Loucy (cell line): ENCODE measurements at regions not wholly inside any gene's neighbourhood (a gene's known extent, or its start where the extent isn't known, plus 50 kb on each side); places are given as distances from the start of the nearest gene placed in this dataset.

Source experiments
- H2AFZ ChIP-seq: fragments of 200-600 bp; sonication (generic); 2 replicates; pipeline ENCODE4 v1.6.0; 2016; ENCODE audit warnings: antibody characterized with exemption, mild to moderate bottlenecking, low read length, moderate library complexity
- H3F3A ChIP-seq: fragments of 200-600 bp; 2 replicates; pipeline ENCODE4 v1.6.0; 2016; ENCODE audit warnings: antibody characterized with exemption, low read depth, mild to moderate bottlenecking
- H3K27me3 ChIP-seq: fragments of 200-600 bp; sonication (generic); 2 replicates; pipeline ENCODE4 v1.6.1; 2014; ENCODE audit warnings: low read length, mild to moderate bottlenecking; ENCODE audit not compliant: insufficient read depth, poor library complexity, severe bottlenecking
- H3K36me3 ChIP-seq: fragments of 200-600 bp; sonication (generic); 2 replicates; pipeline ENCODE4 v1.6.1; 2016; ENCODE audit warnings: low read length; ENCODE audit not compliant: insufficient read depth
- H3K4me1 ChIP-seq: fragments of 200-600 bp; sonication (generic); 2 replicates; pipeline ENCODE4 v1.5.1; 2014; ENCODE audit warnings: low read length, mild to moderate bottlenecking; ENCODE audit not compliant: insufficient read depth, poor library complexity, severe bottlenecking
- H3K4me2 ChIP-seq: fragments of 200-600 bp; sonication (generic); 2 replicates; pipeline ENCODE4 v1.6.0; 2014; ENCODE audit warnings: antibody characterized with exemption, low read length, low read depth, mild to moderate bottlenecking; ENCODE audit not compliant: poor library complexity, severe bottlenecking
- H3K4me3 ChIP-seq: fragments of 200-600 bp; sonication (generic); 2 replicates; pipeline ENCODE4 v1.5.1; 2014; ENCODE audit warnings: low read length, mild to moderate bottlenecking, mixed read lengths; ENCODE audit not compliant: poor library complexity, severe bottlenecking
- H3K79me2 ChIP-seq: fragments of 200-600 bp; sonication (generic); 2 replicates; pipeline ENCODE4 v1.6.1; 2014; ENCODE audit warnings: low read length; ENCODE audit not compliant: insufficient read depth
- H3K9ac ChIP-seq: fragments of 200-600 bp; sonication (generic); 2 replicates; pipeline ENCODE4 v1.6.0; 2014; ENCODE audit warnings: mild to moderate bottlenecking, low read depth, low read length, moderate library complexity; ENCODE audit not compliant: poor library complexity, severe bottlenecking
- H3K9me2 ChIP-seq: fragments of 200-600 bp; sonication (generic); replicated peaks from 2 replicates; pipeline ENCODE4 v1.6.1; 2016; ENCODE audit warnings: low read depth, low read length, mixed read lengths
- H3K9me3 ChIP-seq: fragments of 200-600 bp; sonication (generic); 2 replicates; pipeline ENCODE4 v1.6.1; 2014; ENCODE audit warnings: mild to moderate bottlenecking, antibody characterized with exemption, low read length, low read depth; ENCODE audit not compliant: insufficient read depth
- H4K20me1 ChIP-seq: fragments of 200-600 bp; sonication (generic); 2 replicates; pipeline ENCODE4 v1.6.0; 2014; ENCODE audit warnings: antibody characterized with exemption, low read length, mild to moderate bottlenecking; ENCODE audit not compliant: insufficient read depth, poor library complexity, severe bottlenecking
- CTCF ChIP-seq: fragments of 200-600 bp; sonication (generic); conservative IDR thresholded peaks from 2 replicates; pipeline ENCODE4 v1.5.1; 2014; ENCODE audit warnings: mild to moderate bottlenecking, antibody characterized with exemption, low read length
- EZH2phosphoT487 ChIP-seq: fragments of 200-600 bp; IDR thresholded peaks from 2 replicates; pipeline ENCODE4 v1.6.1; 2018; ENCODE audit warnings: antibody characterized with exemption, mild to moderate bottlenecking, moderate library complexity, borderline replicate concordance

- H3K9me3 ChIP-seq = no peaks in the 10 kb centered on the region
- H4K20me1 ChIP-seq = no peaks in the 10 kb centered on the region
- no peak overlapping the region for H2AFZ ChIP-seq
- H3K4me1 ChIP-seq = no peaks in the 10 kb centered on the region
- no peak overlapping the region for H3K4me3 ChIP-seq
- H3K9me2 ChIP-seq = no peaks in the 10 kb centered on the region
- no peak overlapping the region for H3K4me2 ChIP-seq
- no peak overlapping the region for H3K9ac ChIP-seq
- H3F3A ChIP-seq = no peaks in the 10 kb centered on the region
- H3K36me3 ChIP-seq = no peaks in the 10 kb centered on the region
- H3K79me2 ChIP-seq = no peaks in the 10 kb centered on the region
- H3K27me3 ChIP-seq = no peaks in the 10 kb centered on the region
- TF ChIP-seq EZH2phosphoT487 = no peak
- no peak for TF ChIP-seq CTCF
Measured at GRCh38 chr1:234554218-234554697, 55.7 kb downstream of the IRF2BP2 start.

- H4K20me1 ChIP-seq = no peaks in the 10 kb centered on the region
- H2AFZ ChIP-seq = no peak overlapping the region
- no peaks in the 10 kb centered on the region for H3F3A ChIP-seq
- H3K9me3 ChIP-seq = no peaks in the 10 kb centered on the region
- H3K79me2 ChIP-seq = no peaks in the 10 kb centered on the region
- no peaks in the 10 kb centered on the region for H3K4me1 ChIP-seq
- H3K4me2 ChIP-seq = no peak overlapping the region
- H3K9ac ChIP-seq = no peak overlapping the region
- TF ChIP-seq EZH2phosphoT487 (no peak), CTCF (no peak)
- no peaks in the 10 kb centered on the region for H3K27me3 ChIP-seq
- no peaks in the 10 kb centered on the region for H3K36me3 ChIP-seq
- no peak overlapping the region for H3K4me3 ChIP-seq
- H3K9me2 ChIP-seq = no peaks in the 10 kb centered on the region
Measured at GRCh38 chr1:234553240-234554188, 56.5 kb downstream of the IRF2BP2 start.

- Histone ChIP-seq H3K4me2 (no peak overlapping the region), H2AFZ (no peak overlapping the region), H3K9me3 (no peaks in the 10 kb centered on the region), H4K20me1 (no peaks in the 10 kb centered on the region), H3F3A (no peaks in the 10 kb centered on the region), H3K9ac (no peak overlapping the region), H3K4me3 (no peak overlapping the region), H3K4me1 (no peaks in the 10 kb centered on the region), H3K9me2 (no peaks in the 10 kb centered on the region), H3K27me3 (no peaks in the 10 kb centered on the region), H3K79me2 (no peaks in the 10 kb centered on the region), H3K36me3 (no peaks in the 10 kb centered on the region)
- TF ChIP-seq CTCF = no peak
- no peak for TF ChIP-seq EZH2phosphoT487
Measured at GRCh38 chr1:234551032-234551378, 59.0 kb downstream of the IRF2BP2 start.
